H1 (cell line): ENCODE measurements at regions not wholly inside any gene's neighbourhood (a gene's known extent, or its start where the extent isn't known, plus 50 kb on each side); places are given as distances from the start of the nearest gene placed in this dataset.

Experiments
- CTCF ChIA-PET: fragments of 300-600 bp; sonication (Branson Sonifier 250); formaldehyde crosslinking; loops from one replicate; lab custom pipeline; 2021; ENCODE audit not compliant: partially characterized antibody; lab: Charles Lee
- POLR2A ChIA-PET: fragments of 300-600 bp; sonication (Branson Sonifier 250); formaldehyde crosslinking; loops from one replicate; lab custom pipeline; 2021; ENCODE audit warnings: inconsistent platforms; ENCODE audit not compliant: partially characterized antibody; lab: Charles Lee
- DNase-seq, 2 experiments: peaks; one replicate each; pipeline versions ENCODE4 v3.0.0 to v3.0.0-alpha.2; 2010 to 2022; ENCODE audit warnings: low spot score in 2 of 2, low read depth in 1 of 2, mixed read lengths in 1 of 2
- FAIRE-seq: peaks from 2 replicates; lab custom pipeline; 2011; peaks lifted over from hg19 to GRCh38; lab: Jason Lieb, UNC
- H2AFZ ChIP-seq: 2 replicates; pipeline ENCODE4 v1.8.1; 2012; ENCODE audit warnings: low read length, inconsistent platforms
- H2AK5ac ChIP-seq: 2 replicates; pipeline ENCODE4 v1.6.1; 2013; ENCODE audit warnings: low read depth, low read length
- H2BK120ac ChIP-seq: replicated peaks from 2 replicates; pipeline ENCODE3; 2013; ENCODE audit warnings: low read depth, low read length, inconsistent platforms
- H2BK12ac ChIP-seq: 2 replicates; pipeline ENCODE4 v1.6.1; 2013; ENCODE audit warnings: low read depth, low read length
- H2BK15ac ChIP-seq: 2 replicates; pipeline ENCODE4 v1.6.1; 2013; ENCODE audit warnings: low read length
- H2BK20ac ChIP-seq: 2 replicates; pipeline ENCODE4 v1.6.1; 2013; ENCODE audit warnings: low read length
- H2BK5ac ChIP-seq: 2 replicates; pipeline ENCODE4 v1.6.1; 2013; ENCODE audit warnings: low read depth, low read length
- H3K14ac ChIP-seq: 2 replicates; pipeline ENCODE4 v1.6.1; 2013; ENCODE audit warnings: inconsistent platforms; ENCODE audit not compliant: insufficient read length
- H3K18ac ChIP-seq: 2 replicates; pipeline ENCODE4 v1.6.1; 2013; ENCODE audit warnings: low read length; ENCODE audit errors: extremely low read depth
- H3K23ac ChIP-seq: 2 replicates; pipeline ENCODE4 v1.6.1; 2013; ENCODE audit warnings: inconsistent platforms; ENCODE audit not compliant: insufficient read length
- H3K23me2 ChIP-seq: 2 replicates; pipeline ENCODE4 v1.6.1; 2013; ENCODE audit warnings: low read depth, low read length
- H3K27ac ChIP-seq: 2 replicates; pipeline ENCODE4 v1.6.1; 2011; ENCODE audit warnings: low read depth, low read length, inconsistent platforms
- H3K27me3 ChIP-seq, 4 experiments: replicated peaks in 1 of 4; 1 replicate in 1 of 4; 2 replicates in 3 of 4; pipeline versions ENCODE4 v1.6.1 to v1.8.1; 2011 to 2013; ENCODE audit warnings: low read length in 3 of 4, mild to moderate bottlenecking in 3 of 4, inconsistent platforms in 2 of 4, mixed read lengths in 2 of 4, moderate library complexity in 1 of 4; ENCODE audit not compliant: control insufficient read depth in 3 of 4, insufficient read depth in 3 of 4; ENCODE audit errors: extremely low read depth in 1 of 4
- H3K36me3 ChIP-seq, 4 experiments: 2 replicates each; pipeline versions ENCODE4 v1.6.1 to v1.8.1; 2011 to 2013; ENCODE audit warnings: mild to moderate bottlenecking in 4 of 4, low read length in 3 of 4, moderate library complexity in 2 of 4, control low read depth in 1 of 4, inconsistent platforms in 1 of 4; ENCODE audit not compliant: insufficient read depth in 4 of 4, control insufficient read depth in 2 of 4
- H3K4ac ChIP-seq: replicated peaks from 2 replicates; pipeline ENCODE3; 2013; ENCODE audit warnings: low read length, low read depth, mixed read lengths, inconsistent platforms; ENCODE audit not compliant: insufficient read length
- H3K4me1 ChIP-seq, 4 experiments: replicated peaks in 1 of 4; 1 replicate in 1 of 4; 2 replicates in 3 of 4; pipeline versions ENCODE4 v1.6.1 to v1.8.1; 2011 to 2013; ENCODE audit warnings: low read length in 3 of 4, inconsistent platforms in 2 of 4, mixed read lengths in 1 of 4; ENCODE audit not compliant: insufficient read depth in 4 of 4, control insufficient read depth in 3 of 4
- H3K4me2 ChIP-seq, 2 experiments: 2 replicates each; pipeline versions ENCODE4 v1.6.1 to v1.8.1; 2011 to 2013; ENCODE audit warnings: low read depth in 2 of 2, low read length in 2 of 2, control low read depth in 1 of 2, inconsistent platforms in 1 of 2, mild to moderate bottlenecking in 1 of 2; ENCODE audit not compliant: insufficient read depth in 1 of 2
- H3K4me3 ChIP-seq, 4 experiments: fragments of 200-600, 300-600 bp in 1 of 4; sonication (generic), shearing (Covaris generic), sonication (Bioruptor Twin) in 1 of 4; 2 replicates each; pipeline versions ENCODE4 v1.5.1 to v1.8.1; 2011 to 2016; ENCODE audit warnings: low read length in 4 of 4, low read depth in 3 of 4, control low read depth in 2 of 4, inconsistent platforms in 2 of 4, mild to moderate bottlenecking in 2 of 4, mixed read lengths in 1 of 4, moderate library complexity in 1 of 4; ENCODE audit not compliant: insufficient read depth in 2 of 4; ENCODE audit errors: extremely low read depth in 1 of 4
- H3K56ac ChIP-seq: replicated peaks from 2 replicates; pipeline ENCODE3; 2013; ENCODE audit warnings: low read depth, mild to moderate bottlenecking, mixed read lengths, low read length, inconsistent platforms; ENCODE audit not compliant: insufficient read length
- H3K79me1 ChIP-seq: 2 replicates; pipeline ENCODE4 v1.6.1; 2013; ENCODE audit warnings: low read depth, low read length, control low read depth
- H3K79me2 ChIP-seq, 2 experiments: 2 replicates each; pipeline versions ENCODE4 v1.6.1 to v1.8.1; 2012 to 2013; ENCODE audit warnings: low read length in 2 of 2, mild to moderate bottlenecking in 2 of 2, inconsistent platforms in 1 of 2; ENCODE audit not compliant: insufficient read depth in 2 of 2, control insufficient read depth in 1 of 2
- H3K9ac ChIP-seq, 4 experiments: replicated peaks in 1 of 4; 1 replicate in 1 of 4; 2 replicates in 3 of 4; pipeline versions ENCODE4 v1.6.1 to v1.8.1; 2011 to 2013; ENCODE audit warnings: low read depth in 3 of 4, low read length in 3 of 4, control low read depth in 2 of 4, mild to moderate bottlenecking in 2 of 4, moderate library complexity in 2 of 4, inconsistent platforms in 1 of 4; ENCODE audit errors: extremely low read depth in 1 of 4
- H3K9me3 ChIP-seq, 2 experiments: 2 replicates each; pipeline versions ENCODE4 v1.6.1 to v1.8.1; 2012 to 2013; ENCODE audit warnings: mild to moderate bottlenecking in 2 of 2, moderate library complexity in 2 of 2, control low read depth in 1 of 2, inconsistent platforms in 1 of 2, low read depth in 1 of 2, low read length in 1 of 2, mixed read lengths in 1 of 2; ENCODE audit not compliant: insufficient read depth in 2 of 2
- H4K20me1 ChIP-seq, 2 experiments: replicated peaks in 1 of 2; 2 replicates each; pipeline versions ENCODE3 to v1.8.1; 2011 to 2013; ENCODE audit warnings: inconsistent platforms in 2 of 2, low read length in 2 of 2, mild to moderate bottlenecking in 1 of 2; ENCODE audit not compliant: insufficient read depth in 2 of 2, control insufficient read depth in 1 of 2
- H4K5ac ChIP-seq: 2 replicates; pipeline ENCODE4 v1.6.1; 2013; ENCODE audit warnings: low read length, low read depth, mixed read lengths, inconsistent platforms; ENCODE audit not compliant: insufficient read length
- H4K8ac ChIP-seq: 2 replicates; pipeline ENCODE4 v1.8.0; 2013; ENCODE audit warnings: mild to moderate bottlenecking, moderate library complexity, low read length, inconsistent platforms; ENCODE audit not compliant: insufficient read depth; ENCODE audit errors: extremely low read depth
- H4K91ac ChIP-seq: replicated peaks from 2 replicates; pipeline ENCODE3; 2013; ENCODE audit warnings: low read length, mixed read lengths, inconsistent platforms; ENCODE audit not compliant: insufficient read length
- EGR1 ChIP-seq: IDR thresholded peaks from 2 replicates; pipeline ENCODE4 v1.6.1; 2011; ENCODE audit warnings: low read depth, low read length, borderline replicate concordance
- EZH2 ChIP-seq: fragments of 200-600 bp; sonication (generic); IDR thresholded peaks from 2 replicates; pipeline ENCODE4 v1.7.1; 2012; ENCODE audit warnings: low read depth, mild to moderate bottlenecking, moderate library complexity, low read length, inconsistent platforms; ENCODE audit not compliant: severe bottlenecking
- GABPA ChIP-seq: IDR thresholded peaks from 2 replicates; pipeline ENCODE4 v1.6.1; 2011; ENCODE audit warnings: mild to moderate bottlenecking, low read length, moderate library complexity, borderline replicate concordance; ENCODE audit not compliant: insufficient read depth
- POLR2A ChIP-seq, 2 experiments: IDR thresholded peaks; 1 replicate in 1 of 2; 2 replicates in 1 of 2; pipeline ENCODE4 v1.6.1; 2011; ENCODE audit warnings: low read depth in 2 of 2, low read length in 2 of 2, mild to moderate bottlenecking in 2 of 2; ENCODE audit errors: control extremely low read depth in 1 of 2
- RBBP5 ChIP-seq: IDR thresholded peaks from 2 replicates; pipeline ENCODE4 v1.7.1; 2012; ENCODE audit warnings: low read depth, mild to moderate bottlenecking, inconsistent platforms, low read length, moderate library complexity, borderline replicate concordance
- RNF2 ChIP-seq: fragments of 200-900, 300-1000 bp; sonication (generic); IDR thresholded peaks from 2 replicates; pipeline ENCODE4 v1.7.1; 2016; ENCODE audit warnings: borderline replicate concordance, low read depth, mild to moderate bottlenecking, antibody characterized with exemption, low read length; ENCODE audit not compliant: poor library complexity, severe bottlenecking; ENCODE audit errors: missing control alignments
- SP1 ChIP-seq: IDR thresholded peaks from 2 replicates; pipeline ENCODE4 v1.6.1; 2011; ENCODE audit warnings: low read depth, low read length
- SP4 ChIP-seq: IDR thresholded peaks from 2 replicates; pipeline ENCODE4 v1.6.1; 2012; ENCODE audit warnings: low read length, inconsistent platforms
- SUZ12 ChIP-seq: fragments of 200-600 bp; sonication (generic); IDR thresholded peaks from 2 replicates; pipeline ENCODE4 v1.6.1; 2012; ENCODE audit warnings: mild to moderate bottlenecking, inconsistent platforms, low read length, moderate library complexity, mixed read lengths
- TAF1 ChIP-seq: IDR thresholded peaks from 2 replicates; pipeline ENCODE4 v1.6.1; 2011; ENCODE audit warnings: mild to moderate bottlenecking, low read depth, low read length
- ZNF274 ChIP-seq: IDR thresholded peaks from 2 replicates; pipeline ENCODE4 v1.7.0; 2012; ENCODE audit warnings: low read length, borderline replicate concordance; ENCODE audit errors: extremely low read depth
- WGBS, 2 experiments: shearing (Covaris generic) in 1 of 2; methylation state at CpG; one replicate each; pipeline versions ENCODE4 v1.1.6 to v1.1.7; 2013 to 2015; ENCODE audit warnings: low lambda C conversion rate in 2 of 2, mixed read lengths in 2 of 2, inconsistent platforms in 1 of 2, low coverage in 1 of 2, missing lambda C conversion rate in 1 of 2; ENCODE audit not compliant: insufficient replicate concordance in 2 of 2, insufficient coverage in 1 of 2, insufficient read length in 1 of 2; ENCODE audit errors: extremely low coverage in 1 of 2, missing lambda C conversion rate in 1 of 2; 5-methylcytosine and 5-hydroxymethylcytosine counted together
- TF ChIP-seq, protein P1 (sequence below): IDR thresholded peaks from 2 replicates; pipeline ENCODE4 v1.6.1; 2011; ENCODE audit warnings: low read length, improper control_type of control experiment

DNA sequence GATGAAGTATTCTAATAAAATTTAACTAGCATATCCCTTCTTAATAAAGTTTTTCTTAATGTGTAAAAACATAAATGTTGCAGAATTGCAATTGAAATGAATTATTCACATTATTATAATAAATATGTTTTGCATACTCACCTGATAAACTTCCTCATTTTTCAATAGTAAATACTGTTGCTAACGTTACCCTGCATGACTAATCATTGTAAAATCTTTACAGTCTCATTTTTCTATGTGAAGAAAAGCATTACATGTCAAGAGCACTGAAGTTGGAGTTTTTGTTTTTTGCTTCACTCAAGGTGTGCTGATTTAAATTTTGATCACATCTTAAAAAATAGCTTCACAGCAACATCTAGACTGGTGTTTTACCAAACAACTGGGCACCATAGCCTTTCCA lies 157.2 kb upstream of the CDH18 start (continued):
- no peak for TF ChIP-seq SUZ12
- TF ChIP-seq, all 59 proteins: peak for 0

DNA sequence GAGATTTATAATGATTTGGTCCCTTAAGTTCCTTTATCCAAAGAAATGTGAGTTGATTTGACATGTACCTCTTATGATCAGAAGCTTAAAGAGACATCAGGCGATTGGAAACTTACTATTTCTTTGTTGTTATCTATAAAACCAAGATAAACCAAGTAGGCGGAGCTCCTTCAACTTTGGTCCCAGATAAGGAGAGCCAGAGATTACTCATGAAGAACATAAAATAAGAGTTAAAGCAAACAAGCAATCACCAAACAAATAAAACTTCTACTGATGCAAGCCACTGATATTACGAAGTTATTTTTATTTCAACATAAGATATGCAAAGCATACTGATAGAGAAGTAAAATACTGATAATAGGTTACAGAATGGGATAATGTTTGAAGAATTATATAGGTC lies 141.5 kb upstream of the CDH18 start:
- Histone ChIP-seq H3K79me1 (no peaks in the 10 kb centered on the region), H4K8ac (no peak overlapping the region), H2BK120ac (no peak overlapping the region), H3K18ac (no peak overlapping the region), H3K27me3 (no peaks in the 10 kb centered on the region), H2BK12ac (no peak overlapping the region), H4K20me1 (no peaks in the 10 kb centered on the region), H3K79me2 (no peaks in the 10 kb centered on the region), H3K4ac (no peak overlapping the region), H3K23me2 (no peaks in the 10 kb centered on the region), H2BK15ac (no peak overlapping the region), H2AK5ac (no peak overlapping the region), H3K23ac (no peak overlapping the region), H4K5ac (no peak overlapping the region), H3K27ac (no peak overlapping the region), H2BK5ac (no peak overlapping the region), H4K91ac (no peak overlapping the region), H3K56ac (no peak overlapping the region), H3K36me3 (no peaks in the 10 kb centered on the region), H3K9ac (no peak overlapping the region), H3K4me2 (no peak overlapping the region), H3K4me3 (no peak overlapping the region), H3K9me3 (no peaks in the 10 kb centered on the region), H2BK20ac (no peak overlapping the region), H2AFZ (no peak overlapping the region), H3K4me1 (no peaks in the 10 kb centered on the region), H3K14ac (no peak overlapping the region)
- 79% methylated on average over 3 of the region's 3 CpGs; no CpG with 5 or more reads in 1 of the 2 experiments for WGBS, 2 experiments
- ChIA-PET POLR2A (no interaction called here), CTCF (no interaction called here)
- FAIRE-seq, result no peak
- DNase-seq, result no peak
- TF ChIP-seq GABPA, result no peak
- no peak for TF ChIP-seq SP1
- no peak for TF ChIP-seq RNF2
- no peak for TF ChIP-seq TAF1
- TF ChIP-seq RBBP5, result no peak
- no peak for TF ChIP-seq EGR1
- TF ChIP-seq SP4, result no peak
- TF ChIP-seq, protein P1, sequence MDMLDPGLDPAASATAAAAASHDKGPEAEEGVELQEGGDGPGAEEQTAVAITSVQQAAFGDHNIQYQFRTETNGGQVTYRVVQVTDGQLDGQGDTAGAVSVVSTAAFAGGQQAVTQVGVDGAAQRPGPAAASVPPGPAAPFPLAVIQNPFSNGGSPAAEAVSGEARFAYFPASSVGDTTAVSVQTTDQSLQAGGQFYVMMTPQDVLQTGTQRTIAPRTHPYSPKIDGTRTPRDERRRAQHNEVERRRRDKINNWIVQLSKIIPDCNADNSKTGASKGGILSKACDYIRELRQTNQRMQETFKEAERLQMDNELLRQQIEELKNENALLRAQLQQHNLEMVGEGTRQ, result no peak
- TF ChIP-seq POLR2A (IDR thresholded peaks at IDR 0.05; ENCODE audit: control extremely low read depth in 1 of 2, low read depth in 2 of 2, low read length in 2 of 2), result no peak
- no peak for TF ChIP-seq ZNF274
- TF ChIP-seq EZH2, result no peak
